ENCODE measurements at regions not wholly inside any gene's neighbourhood (a gene's known extent, or its start where the extent isn't known, plus 50 kb on each side); places are given as distances from the start of the nearest gene placed in this dataset.

GRCh38 chr9:18043978-18044377, 430.0 kb upstream of the ADAMTSL1 start:
- ChIA-PET RAD21 (ENCODE audit: unreplicated experiment) (no interaction called here), POLR2A (no interaction called here), SMC1A (ENCODE audit: uncharacterized antibody, unreplicated experiment) (no interaction called here), CTCF (no interaction called here)
- no peak overlapping the region for H2AFZ ChIP-seq (ENCODE audit: control insufficient read depth, low read depth, low read length)
- H3K79me2 ChIP-seq (ENCODE audit: control insufficient read depth, insufficient read depth, low read length), result no peaks in the 10 kb centered on the region
- H4K20me1 ChIP-seq (ENCODE audit: control insufficient read depth, insufficient read depth), result no peaks in the 10 kb centered on the region
- no peaks in the 10 kb centered on the region for H3K9me3 ChIP-seq (replicated peaks; ENCODE audit: control insufficient read depth, insufficient read depth, low read length)
- FAIRE-seq (no peak), DNase-seq (ENCODE audit: low read depth, low spot score) (no peak), ATAC-seq (no peak)
- H3K4me2 ChIP-seq (ENCODE audit: control insufficient read depth, insufficient read depth), result no peak overlapping the region
- no TSS peak for BruUV-seq (replicated peaks)
- TF ChIP-seq ATF3 (IDR thresholded peaks at IDR 0.05; ENCODE audit: borderline replicate concordance, extremely low read depth, low read depth, low read length), result no peak
- H3K4me1 ChIP-seq (ENCODE audit: control insufficient read depth, insufficient read depth, low read length), result no peaks in the 10 kb centered on the region
- H3K27ac ChIP-seq (ENCODE audit: control insufficient read depth, insufficient read depth), result no peak overlapping the region
- H3K4me3 ChIP-seq, result no peak overlapping the region
- in situ Hi-C loops (cut with MboI) (no loop called here), intact Hi-C loops (cut with micrococcal nuclease; ENCODE audit: unreplicated experiment) (no loop called here)
- no peak overlapping the region for H3K9ac ChIP-seq (ENCODE audit: control insufficient read depth, insufficient read depth, low read length)
- H3K27me3 ChIP-seq (replicated peaks in 1 of 2; ENCODE audit: control insufficient read depth in 2 of 2, insufficient read depth in 2 of 2, low read length in 1 of 2), result no peaks in the 10 kb centered on the region
- 62% methylated on average over 1 of the region's 1 CpG for WGBS (ENCODE audit: insufficient coverage, insufficient replicate concordance, low lambda C conversion rate, missing lambda C conversion rate)
- H3K36me3 ChIP-seq (ENCODE audit: control insufficient read depth in 2 of 2, insufficient read depth in 2 of 2, low read length in 1 of 2), result no peaks in the 10 kb centered on the region

- DNase-seq (ENCODE audit: low read depth, low spot score), result no peak
- TF ChIP-seq FOS (IDR thresholded peaks at IDR 0.05; ENCODE audit: borderline replicate concordance, extremely low read depth, insufficient read length) (no peak), ATF2 (IDR thresholded peaks at IDR 0.05; ENCODE audit: low read length) (no peak)
- no peaks in the 10 kb centered on the region for H3K36me3 ChIP-seq (ENCODE audit: control insufficient read depth in 2 of 2, insufficient read depth in 2 of 2, low read length in 1 of 2)
- intact Hi-C loops (cut with micrococcal nuclease; ENCODE audit: unreplicated experiment), result no loop called here
- FAIRE-seq, result no peak
- H3K4me2 ChIP-seq (ENCODE audit: control insufficient read depth, insufficient read depth), result no peak overlapping the region
- H4K20me1 ChIP-seq (ENCODE audit: control insufficient read depth, insufficient read depth), result no peaks in the 10 kb centered on the region
- BruUV-seq (replicated peaks), result no TSS peak
- ChIA-PET CTCF (no interaction called here), SMC1A (ENCODE audit: uncharacterized antibody, unreplicated experiment) (interaction anchor here (0.6 kb wide), 1 partner anchor 245 kb away, joined by 3 read pairs; no protein-coding TSS in a partner anchor), RAD21 (ENCODE audit: unreplicated experiment) (no interaction called here), POLR2A (no interaction called here)
- H3K27ac ChIP-seq (ENCODE audit: control insufficient read depth, insufficient read depth), result no peak overlapping the region
- no peaks in the 10 kb centered on the region for H3K27me3 ChIP-seq (replicated peaks in 1 of 2; ENCODE audit: control insufficient read depth in 2 of 2, insufficient read depth in 2 of 2, low read length in 1 of 2)
- H3K9ac ChIP-seq (ENCODE audit: control insufficient read depth, insufficient read depth, low read length), result no peak overlapping the region
- no peak for ATAC-seq
- H3K9me3 ChIP-seq (replicated peaks; ENCODE audit: control insufficient read depth, insufficient read depth, low read length), result no peaks in the 10 kb centered on the region
- no peaks in the 10 kb centered on the region for H3K79me2 ChIP-seq (ENCODE audit: control insufficient read depth, insufficient read depth, low read length)
- in situ Hi-C loops (cut with MboI), result no loop called here
- no peaks in the 10 kb centered on the region for H3K4me1 ChIP-seq (ENCODE audit: control insufficient read depth, insufficient read depth, low read length)
- 48% methylated on average over 1 of the region's 1 CpG for WGBS (ENCODE audit: insufficient coverage, insufficient replicate concordance, low lambda C conversion rate, missing lambda C conversion rate)
- H3K4me3 ChIP-seq, result no peak overlapping the region
- H2AFZ ChIP-seq (ENCODE audit: control insufficient read depth, low read depth, low read length), result no peak overlapping the region
Measured at GRCh38 chr9:18045326-18045725, 428.6 kb upstream of the ADAMTSL1 start.
